ENCODE measurements at regions not wholly inside any gene's neighbourhood (a gene's known extent, or its start where the extent isn't known, plus 50 kb on each side); places are given as distances from the start of the nearest gene placed in this dataset.

DNA sequence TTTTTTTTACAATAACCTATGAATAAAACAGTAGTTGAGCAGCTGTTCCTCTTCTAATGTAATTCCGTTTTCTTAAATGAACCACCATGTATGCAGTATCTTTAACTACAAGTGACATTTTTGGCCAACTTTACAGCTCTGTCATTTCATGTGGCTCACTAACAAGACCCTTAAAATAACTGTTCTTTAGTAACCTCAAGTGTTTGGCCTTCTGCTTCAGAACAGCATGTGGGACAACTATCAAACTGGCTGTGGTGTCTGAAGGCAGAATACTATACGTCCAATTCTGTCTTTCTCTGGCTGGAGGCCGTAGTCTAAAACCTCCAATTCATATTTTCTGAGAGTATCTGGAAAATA lies 391.4 kb downstream of the NNT start:
- Histone ChIP-seq H2AFZ (ENCODE audit: low read depth) (no peak overlapping the region), H4K20me1 (ENCODE audit: insufficient read depth) (no peaks in the 10 kb centered on the region), H3K9me3 (no peaks in the 10 kb centered on the region), H3K79me2 (ENCODE audit: insufficient read depth) (no peaks in the 10 kb centered on the region), H3K9ac (no peak overlapping the region), H3K4me1 (ENCODE audit: control insufficient read depth in 1 of 2, insufficient read depth in 2 of 2, low read depth in 1 of 2, low read length in 1 of 2) (no peaks in the 10 kb centered on the region), H3K27ac (ENCODE audit: low read depth in 2 of 2, low read length in 1 of 2) (no peak overlapping the region), H3K4me2 (no peak overlapping the region), H3F3A (replicated peaks; ENCODE audit: insufficient read depth) (no peaks in the 10 kb centered on the region), H3K9me2 (no peaks in the 10 kb centered on the region; the same call in 1 of the 2 replicates), H3K4me3 (ENCODE audit: low read depth in 2 of 2, low read length in 1 of 2) (no peak overlapping the region), H3K36me3 (replicated peaks in 1 of 2; ENCODE audit: control insufficient read depth in 1 of 2, insufficient read depth in 2 of 2, low read length in 1 of 2) (no peaks in the 10 kb centered on the region), H3K27me3 (ENCODE audit: insufficient read depth) (no peaks in the 10 kb centered on the region)
- CTCF ChIA-PET: no interaction called here
- WGBS (ENCODE audit: low lambda C conversion rate): 1% methylated on average over 3 of the region's 3 CpGs
- TF ChIP-seq EP300 (IDR thresholded peaks at IDR 0.05; ENCODE audit: borderline replicate concordance in 1 of 2, low read depth in 1 of 2, low read length in 1 of 2): no peak
- no peak for TF ChIP-seq CHD2 (IDR thresholded peaks at IDR 0.05; ENCODE audit: low read length, partially characterized antibody)
- TF ChIP-seq NFIC (IDR thresholded peaks at IDR 0.05; ENCODE audit: borderline replicate concordance): no peak
- no peak for TF ChIP-seq POLR2AphosphoS5 (IDR thresholded peaks at IDR 0.05; ENCODE audit: low read depth, low read length)
- TF ChIP-seq FOSL2 (IDR thresholded peaks at IDR 0.05; ENCODE audit: borderline replicate concordance, low read depth): no peak
- POLR2A ChIA-PET: no interaction called here
- no peak for DNase-seq

DNA sequence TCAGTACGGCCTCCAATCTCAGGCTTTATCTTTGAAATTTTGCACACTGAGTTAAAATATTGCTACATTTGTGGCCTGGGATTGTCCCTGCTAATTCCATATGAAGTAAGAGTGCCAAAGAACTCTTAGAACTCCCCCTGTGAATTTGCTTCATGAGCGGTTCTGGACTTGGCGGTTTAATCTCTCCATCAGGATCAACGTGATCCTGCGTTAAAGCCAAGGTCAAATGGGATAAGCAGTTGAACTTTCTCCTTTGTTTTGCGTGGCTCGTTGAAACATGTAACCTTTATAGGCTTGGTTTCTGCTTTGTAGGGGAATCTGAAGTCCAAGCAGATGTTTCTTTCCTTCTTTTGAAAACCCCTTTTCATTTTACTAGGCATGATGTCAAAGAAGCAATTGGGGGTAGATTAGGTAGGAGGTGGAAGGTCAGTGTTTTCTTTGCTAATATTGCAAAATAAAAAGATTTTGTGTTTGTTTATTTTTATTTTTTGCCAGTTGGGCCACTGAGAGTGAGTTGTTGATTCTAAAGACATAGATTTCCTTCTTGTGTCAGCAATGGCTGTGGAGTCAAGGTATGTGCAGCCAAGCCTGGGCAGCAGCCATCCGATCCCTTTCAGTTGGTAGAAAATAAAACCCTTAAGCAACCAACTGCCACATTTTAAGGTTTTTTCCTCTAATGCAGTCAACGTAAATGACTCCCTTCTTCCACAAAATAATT lies 390.8 kb downstream of the NNT start:
- no peaks in the 10 kb centered on the region for H3K9me3 ChIP-seq
- H3K9ac ChIP-seq: no peak overlapping the region
- H3K27me3 ChIP-seq (ENCODE audit: insufficient read depth): no peaks in the 10 kb centered on the region
- H3K4me1 ChIP-seq (ENCODE audit: control insufficient read depth in 1 of 2, insufficient read depth in 2 of 2, low read depth in 1 of 2, low read length in 1 of 2): no peaks in the 10 kb centered on the region
- H3K79me2 ChIP-seq (ENCODE audit: insufficient read depth): no peaks in the 10 kb centered on the region
- H3K36me3 ChIP-seq (replicated peaks in 1 of 2; ENCODE audit: control insufficient read depth in 1 of 2, insufficient read depth in 2 of 2, low read length in 1 of 2): no peaks in the 10 kb centered on the region
- no peak for TF ChIP-seq EZH2phosphoT487 (IDR thresholded peaks at IDR 0.05; ENCODE audit: borderline replicate concordance, low read depth)
- TF ChIP-seq, protein P1, sequence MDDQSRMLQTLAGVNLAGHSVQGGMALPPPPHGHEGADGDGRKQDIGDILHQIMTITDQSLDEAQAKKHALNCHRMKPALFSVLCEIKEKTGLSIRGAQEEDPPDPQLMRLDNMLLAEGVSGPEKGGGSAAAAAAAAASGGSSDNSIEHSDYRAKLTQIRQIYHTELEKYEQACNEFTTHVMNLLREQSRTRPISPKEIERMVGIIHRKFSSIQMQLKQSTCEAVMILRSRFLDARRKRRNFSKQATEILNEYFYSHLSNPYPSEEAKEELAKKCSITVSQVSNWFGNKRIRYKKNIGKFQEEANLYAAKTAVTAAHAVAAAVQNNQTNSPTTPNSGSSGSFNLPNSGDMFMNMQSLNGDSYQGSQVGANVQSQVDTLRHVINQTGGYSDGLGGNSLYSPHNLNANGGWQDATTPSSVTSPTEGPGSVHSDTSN (IDR thresholded peaks at IDR 0.05): no peak
- TF ChIP-seq, protein P2, sequence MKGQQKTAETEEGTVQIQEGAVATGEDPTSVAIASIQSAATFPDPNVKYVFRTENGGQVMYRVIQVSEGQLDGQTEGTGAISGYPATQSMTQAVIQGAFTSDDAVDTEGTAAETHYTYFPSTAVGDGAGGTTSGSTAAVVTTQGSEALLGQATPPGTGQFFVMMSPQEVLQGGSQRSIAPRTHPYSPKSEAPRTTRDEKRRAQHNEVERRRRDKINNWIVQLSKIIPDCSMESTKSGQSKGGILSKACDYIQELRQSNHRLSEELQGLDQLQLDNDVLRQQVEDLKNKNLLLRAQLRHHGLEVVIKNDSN (IDR thresholded peaks at IDR 0.05; ENCODE audit: borderline replicate concordance, low read depth): no peak
- TF ChIP-seq MEF2A (IDR thresholded peaks at IDR 0.05; ENCODE audit: borderline replicate concordance, low read depth): no peak
- no peak for TF ChIP-seq NFIC (IDR thresholded peaks at IDR 0.05; ENCODE audit: borderline replicate concordance)
- TF ChIP-seq, protein P3, sequence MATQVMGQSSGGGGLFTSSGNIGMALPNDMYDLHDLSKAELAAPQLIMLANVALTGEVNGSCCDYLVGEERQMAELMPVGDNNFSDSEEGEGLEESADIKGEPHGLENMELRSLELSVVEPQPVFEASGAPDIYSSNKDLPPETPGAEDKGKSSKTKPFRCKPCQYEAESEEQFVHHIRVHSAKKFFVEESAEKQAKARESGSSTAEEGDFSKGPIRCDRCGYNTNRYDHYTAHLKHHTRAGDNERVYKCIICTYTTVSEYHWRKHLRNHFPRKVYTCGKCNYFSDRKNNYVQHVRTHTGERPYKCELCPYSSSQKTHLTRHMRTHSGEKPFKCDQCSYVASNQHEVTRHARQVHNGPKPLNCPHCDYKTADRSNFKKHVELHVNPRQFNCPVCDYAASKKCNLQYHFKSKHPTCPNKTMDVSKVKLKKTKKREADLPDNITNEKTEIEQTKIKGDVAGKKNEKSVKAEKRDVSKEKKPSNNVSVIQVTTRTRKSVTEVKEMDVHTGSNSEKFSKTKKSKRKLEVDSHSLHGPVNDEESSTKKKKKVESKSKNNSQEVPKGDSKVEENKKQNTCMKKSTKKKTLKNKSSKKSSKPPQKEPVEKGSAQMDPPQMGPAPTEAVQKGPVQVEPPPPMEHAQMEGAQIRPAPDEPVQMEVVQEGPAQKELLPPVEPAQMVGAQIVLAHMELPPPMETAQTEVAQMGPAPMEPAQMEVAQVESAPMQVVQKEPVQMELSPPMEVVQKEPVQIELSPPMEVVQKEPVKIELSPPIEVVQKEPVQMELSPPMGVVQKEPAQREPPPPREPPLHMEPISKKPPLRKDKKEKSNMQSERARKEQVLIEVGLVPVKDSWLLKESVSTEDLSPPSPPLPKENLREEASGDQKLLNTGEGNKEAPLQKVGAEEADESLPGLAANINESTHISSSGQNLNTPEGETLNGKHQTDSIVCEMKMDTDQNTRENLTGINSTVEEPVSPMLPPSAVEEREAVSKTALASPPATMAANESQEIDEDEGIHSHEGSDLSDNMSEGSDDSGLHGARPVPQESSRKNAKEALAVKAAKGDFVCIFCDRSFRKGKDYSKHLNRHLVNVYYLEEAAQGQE (IDR thresholded peaks at IDR 0.05; ENCODE audit: low read depth, low read length): no peak
- TF ChIP-seq TAF1 (IDR thresholded peaks at IDR 0.05; ENCODE audit: borderline replicate concordance, low read depth, low read length): no peak
- no peak for TF ChIP-seq FOXM1 (IDR thresholded peaks at IDR 0.05; ENCODE audit: low read depth)
- ChIA-PET CTCF (no interaction called here), POLR2A (no interaction called here)
- H3K4me3 ChIP-seq (ENCODE audit: low read depth in 2 of 2, low read length in 1 of 2): no peak overlapping the region
- H3K9me2 ChIP-seq: no peaks in the 10 kb centered on the region; the same call in 1 of the 2 replicates
- H3F3A ChIP-seq (replicated peaks; ENCODE audit: insufficient read depth): no peaks in the 10 kb centered on the region
- no peak overlapping the region for H2AFZ ChIP-seq (ENCODE audit: low read depth)
- 18% methylated on average over 9 of the region's 9 CpGs for WGBS (ENCODE audit: low lambda C conversion rate)
- H3K27ac ChIP-seq (ENCODE audit: low read depth in 2 of 2, low read length in 1 of 2): no peak overlapping the region
- DNase-seq: no peak
- no peaks in the 10 kb centered on the region for H4K20me1 ChIP-seq (ENCODE audit: insufficient read depth)
- no peak overlapping the region for H3K4me2 ChIP-seq

Data from SK-N-SH (cell line).